Glutamatergic neuron (in vitro differentiated cells): ENCODE measurements at regions not wholly inside any gene's neighbourhood (a gene's known extent, or its start where the extent isn't known, plus 50 kb on each side); places are given as distances from the start of the nearest gene placed in this dataset.

Source experiments
- DNase-seq: peaks from one replicate; pipeline ENCODE4 v3.0.0; 2022
- H3K27ac Mint-ChIP-seq: one replicate; pipeline ENCODE4 v1.8.0; 2020; ENCODE audit warnings: mild to moderate bottlenecking, mixed read lengths, inconsistent platforms; ENCODE audit not compliant: unreplicated experiment
- H3K27me3 Mint-ChIP-seq: one replicate; pipeline ENCODE4 v1.8.0; 2020; ENCODE audit warnings: mild to moderate bottlenecking, moderate library complexity, mixed read lengths, inconsistent platforms; ENCODE audit not compliant: unreplicated experiment
- H3K36me3 Mint-ChIP-seq: one replicate; pipeline ENCODE4 v1.8.0; 2020; ENCODE audit warnings: mild to moderate bottlenecking, mixed read lengths, inconsistent platforms; ENCODE audit not compliant: unreplicated experiment
- H3K4me1 Mint-ChIP-seq: one replicate; pipeline ENCODE4 v1.8.0; 2020; ENCODE audit warnings: mild to moderate bottlenecking, low read depth, mixed read lengths, inconsistent platforms; ENCODE audit not compliant: unreplicated experiment
- H3K4me3 Mint-ChIP-seq: one replicate; pipeline ENCODE4 v1.8.0; 2020; ENCODE audit warnings: mild to moderate bottlenecking, mixed read lengths, inconsistent platforms; ENCODE audit not compliant: unreplicated experiment
- H3K9me3 Mint-ChIP-seq: one replicate; pipeline ENCODE4 v1.8.0; 2020; ENCODE audit warnings: mild to moderate bottlenecking, moderate library complexity, mixed read lengths, inconsistent platforms; ENCODE audit not compliant: unreplicated experiment
- TF ChIP-seq, protein P1 (sequence below): fragments of 200-600 bp; sonication (generic); IDR thresholded peaks from one replicate; pipeline ENCODE4 v1.5.0; 2021; ENCODE audit not compliant: partially characterized antibody, unreplicated experiment

DNA sequence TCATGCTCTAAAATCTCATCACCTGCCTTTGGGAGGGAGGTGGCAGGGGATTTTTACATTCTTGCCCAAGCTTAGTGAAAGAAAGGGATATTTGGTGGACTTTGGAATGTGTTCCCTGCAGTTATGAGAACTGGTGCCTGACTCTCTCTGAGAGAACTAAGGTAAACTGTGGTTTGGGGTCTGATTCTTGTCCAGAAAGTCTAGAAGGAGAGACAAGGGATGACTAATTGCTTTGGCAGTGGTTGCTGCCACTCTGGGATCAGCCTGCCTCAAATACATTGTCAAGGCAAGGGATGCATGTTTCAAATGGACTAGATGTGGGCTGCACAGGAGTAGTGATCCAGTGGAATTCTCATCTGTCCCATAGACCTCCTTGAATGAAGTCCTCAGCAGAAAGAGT, 115.2 kb downstream of the DDIT4L start:
- Mint-ChIP-seq H3K9me3 (no peaks in the 10 kb centered on the region), H3K4me1 (no peaks in the 10 kb centered on the region), H3K4me3 (no peak overlapping the region), H3K36me3 (no peaks in the 10 kb centered on the region), H3K27ac (no peak overlapping the region), H3K27me3 (no peaks in the 10 kb centered on the region)
- no peak for DNase-seq
- TF ChIP-seq, protein P1, sequence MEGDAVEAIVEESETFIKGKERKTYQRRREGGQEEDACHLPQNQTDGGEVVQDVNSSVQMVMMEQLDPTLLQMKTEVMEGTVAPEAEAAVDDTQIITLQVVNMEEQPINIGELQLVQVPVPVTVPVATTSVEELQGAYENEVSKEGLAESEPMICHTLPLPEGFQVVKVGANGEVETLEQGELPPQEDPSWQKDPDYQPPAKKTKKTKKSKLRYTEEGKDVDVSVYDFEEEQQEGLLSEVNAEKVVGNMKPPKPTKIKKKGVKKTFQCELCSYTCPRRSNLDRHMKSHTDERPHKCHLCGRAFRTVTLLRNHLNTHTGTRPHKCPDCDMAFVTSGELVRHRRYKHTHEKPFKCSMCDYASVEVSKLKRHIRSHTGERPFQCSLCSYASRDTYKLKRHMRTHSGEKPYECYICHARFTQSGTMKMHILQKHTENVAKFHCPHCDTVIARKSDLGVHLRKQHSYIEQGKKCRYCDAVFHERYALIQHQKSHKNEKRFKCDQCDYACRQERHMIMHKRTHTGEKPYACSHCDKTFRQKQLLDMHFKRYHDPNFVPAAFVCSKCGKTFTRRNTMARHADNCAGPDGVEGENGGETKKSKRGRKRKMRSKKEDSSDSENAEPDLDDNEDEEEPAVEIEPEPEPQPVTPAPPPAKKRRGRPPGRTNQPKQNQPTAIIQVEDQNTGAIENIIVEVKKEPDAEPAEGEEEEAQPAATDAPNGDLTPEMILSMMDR = no peak

GRCh38 chr4:100071506-100071905, 118.8 kb downstream of the DDIT4L start:
- no peaks in the 10 kb centered on the region for H3K4me1 Mint-ChIP-seq
- TF ChIP-seq, protein P1 = no peak
- no peak overlapping the region for H3K4me3 Mint-ChIP-seq
- no peaks in the 10 kb centered on the region for H3K9me3 Mint-ChIP-seq
- DNase-seq = no peak
- H3K27ac Mint-ChIP-seq = no peak overlapping the region
- H3K36me3 Mint-ChIP-seq = no peaks in the 10 kb centered on the region
- peaks cover 2% of the 10 kb centered on the region for H3K27me3 Mint-ChIP-seq

- H3K4me1 Mint-ChIP-seq = no peaks in the 10 kb centered on the region
These were observed 119.4 kb downstream of the DDIT4L start for GRCh38 chr4:100070868-100071267.

GRCh38 chr4:100069207-100069606, 119.1 kb upstream of the H2AZ1 start:
- Mint-ChIP-seq H3K27me3 (peaks cover 2% of the 10 kb centered on the region), H3K27ac (no peak overlapping the region), H3K9me3 (no peaks in the 10 kb centered on the region), H3K36me3 (no peaks in the 10 kb centered on the region), H3K4me3 (no peak overlapping the region), H3K4me1 (no peaks in the 10 kb centered on the region)
- no peak for DNase-seq
- TF ChIP-seq, protein P1 = no peak

More at GRCh38 chr4:100070868-100071267, 119.4 kb downstream of the DDIT4L start:
- no peak overlapping the region for H3K27ac Mint-ChIP-seq
- no peak overlapping the region for H3K4me3 Mint-ChIP-seq
- no peaks in the 10 kb centered on the region for H3K9me3 Mint-ChIP-seq
- peaks cover 2% of the 10 kb centered on the region for H3K27me3 Mint-ChIP-seq
- no peaks in the 10 kb centered on the region for H3K36me3 Mint-ChIP-seq
- TF ChIP-seq, protein P1 = no peak
- no peak for DNase-seq

GRCh38 chr4:100067255-100067654, 117.2 kb upstream of the H2AZ1 start:
- H3K27me3 Mint-ChIP-seq = peaks cover 2% of the 10 kb centered on the region
- no peaks in the 10 kb centered on the region for H3K36me3 Mint-ChIP-seq
- no peaks in the 10 kb centered on the region for H3K4me1 Mint-ChIP-seq
- no peak overlapping the region for H3K27ac Mint-ChIP-seq
- H3K9me3 Mint-ChIP-seq = no peaks in the 10 kb centered on the region
- H3K4me3 Mint-ChIP-seq = no peak overlapping the region
- no peak for DNase-seq
- TF ChIP-seq, protein P1 = no peak
